Naive thymus-derived CD8-positive, alpha-beta T cell (primary cell): ENCODE measurements at regions not wholly inside any gene's neighbourhood (a gene's known extent, or its start where the extent isn't known, plus 50 kb on each side); places are given as distances from the start of the nearest gene placed in this dataset.
"Not testable (repeated sequence)": the region's sequence is repeated elsewhere in the genome, so short reads cannot be mapped to it uniquely, and the experiment has no call there.

Source experiments
- ATAC-seq, 2 donors: fragments of 150-1000 bp; cut with Tn5 transposase in 1 of 2; sonication (Bioruptor Pico), chemical (Tn5 transposase) in 1 of 2; 1 replicate in 1 of 2; 2 replicates in 1 of 2; pipeline ENCODE4 v1.10.0; 2021; ENCODE audit warnings: mild to moderate bottlenecking in 2 of 2, moderate library complexity in 2 of 2
- POLR2A ChIA-PET: fragments of 350-600 bp; sonication (Branson Sonifier 250); formaldehyde crosslinking; loops from one replicate; lab custom pipeline; 2021; ENCODE audit warnings: antibody characterized with exemption; lab: Charles Lee
- DNase-seq, 10 donors: peaks; one replicate each; pipeline versions ENCODE4 v3.0.0 to v3.0.0-alpha.2; 2020 to 2022
- H3K27ac Mint-ChIP-seq, 10 donors: one replicate each; pipeline ENCODE4 v1.8.0; 2020 to 2022; ENCODE audit warnings: mild to moderate bottlenecking in 10 of 10, mixed read lengths in 10 of 10, moderate library complexity in 4 of 10, inconsistent platforms in 1 of 10
- H3K27me3 Mint-ChIP-seq, 5 donors: one replicate each; pipeline ENCODE4 v1.8.0; 2021 to 2022; ENCODE audit warnings: mixed read lengths in 5 of 5
- H3K36me3 Mint-ChIP-seq, 3 donors: one replicate each; pipeline ENCODE4 v1.8.0; 2020 to 2022; ENCODE audit warnings: mixed read lengths in 3 of 3, mild to moderate bottlenecking in 2 of 3, inconsistent platforms in 1 of 3
- H3K4me1 Mint-ChIP-seq, 4 donors: one replicate each; pipeline ENCODE4 v1.8.0; 2021 to 2022; ENCODE audit warnings: mixed read lengths in 4 of 4
- H3K4me3 Mint-ChIP-seq, 10 donors: one replicate each; pipeline ENCODE4 v1.8.0; 2020 to 2022; ENCODE audit warnings: mild to moderate bottlenecking in 10 of 10, mixed read lengths in 10 of 10, moderate library complexity in 6 of 10, inconsistent platforms in 1 of 10
- H3K9me3 Mint-ChIP-seq, 9 donors: one replicate each; pipeline ENCODE4 v1.8.0; 2020 to 2022; ENCODE audit warnings: mixed read lengths in 9 of 9, mild to moderate bottlenecking in 3 of 9, inconsistent platforms in 1 of 9, moderate library complexity in 1 of 9

- no peak for DNase-seq
- H3K9me3 Mint-ChIP-seq: peaks cover 0 to 31% (median 9%) of the 10 kb centered on the region in 9 donors
- no peaks in the 10 kb centered on the region for H3K27me3 Mint-ChIP-seq
These were observed 759.5 kb downstream of the GRXCR1 start for GRCh38 chr4:43651991-43652390.

GRCh38 chr4:43659547-43659946 is 767.0 kb downstream of the GRXCR1 start:
- DNase-seq, ATAC-seq, H3K27me3 Mint-ChIP-seq, H3K36me3 Mint-ChIP-seq, POLR2A ChIA-PET, H3K4me1 Mint-ChIP-seq, H3K4me3 Mint-ChIP-seq, H3K27ac Mint-ChIP-seq: not testable (repeated sequence)
- H3K9me3 Mint-ChIP-seq: peaks cover 0 to 28% (median 9%) of the 10 kb centered on the region in 9 donors

More at GRCh38 chr4:43651991-43652390, 759.5 kb downstream of the GRXCR1 start:
- H3K4me1 Mint-ChIP-seq: no peaks in the 10 kb centered on the region
- ATAC-seq: no peak
- no peaks in the 10 kb centered on the region for H3K36me3 Mint-ChIP-seq
- POLR2A ChIA-PET: no interaction called here
- H3K4me3 Mint-ChIP-seq: no peak overlapping the region
- H3K27ac Mint-ChIP-seq: no peak overlapping the region

GRCh38 chr4:43672265-43672885 is 776.2 kb downstream of the KCTD8 start:
- POLR2A ChIA-PET, ATAC-seq, H3K27me3 Mint-ChIP-seq, H3K4me1 Mint-ChIP-seq, DNase-seq, H3K36me3 Mint-ChIP-seq, H3K4me3 Mint-ChIP-seq, H3K27ac Mint-ChIP-seq: not testable (repeated sequence)
- H3K9me3 Mint-ChIP-seq: peaks cover 3 to 25% (median 8%) of the 10 kb centered on the region in 9 donors

DNA sequence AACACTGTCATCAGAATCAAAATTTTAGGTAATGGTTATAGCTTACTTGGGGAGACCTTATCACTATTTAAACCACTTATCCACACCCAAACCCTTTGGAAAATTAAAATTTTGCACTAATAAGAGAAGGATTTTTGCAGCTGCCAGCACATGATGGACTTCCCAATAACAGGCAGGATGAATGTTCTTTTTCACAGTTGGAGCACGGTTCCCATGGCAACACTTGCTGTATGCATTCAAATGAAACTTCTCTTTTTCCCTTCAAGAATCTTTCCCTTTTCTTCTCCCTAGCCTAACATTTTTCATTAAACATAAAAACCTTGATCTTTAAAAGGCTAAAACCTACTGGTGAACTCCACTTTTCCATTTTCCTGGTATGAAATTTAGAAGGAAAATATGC is 768.2 kb downstream of the KCTD8 start:
- no peak for ATAC-seq
- no peaks in the 10 kb centered on the region for H3K27me3 Mint-ChIP-seq
- H3K27ac Mint-ChIP-seq: no peak overlapping the region
- no peak for DNase-seq
- H3K4me1 Mint-ChIP-seq: no peaks in the 10 kb centered on the region
- peaks cover 0 to 4% (median 0%) of the 10 kb centered on the region in 3 donors for H3K36me3 Mint-ChIP-seq
- H3K4me3 Mint-ChIP-seq: no peak overlapping the region
- peaks cover 0 to 22% (median 10%) of the 10 kb centered on the region in 9 donors for H3K9me3 Mint-ChIP-seq
- POLR2A ChIA-PET: no interaction called here

- Mint-ChIP-seq H3K4me3 (no peak overlapping the region), H3K27ac (no peak overlapping the region), H3K36me3 (peaks cover 0 to 4% (median 0%) of the 10 kb centered on the region in 3 donors), H3K9me3 (peaks cover 0 to 26% (median 6%) of the 10 kb centered on the region in 9 donors), H3K4me1 (no peaks in the 10 kb centered on the region), H3K27me3 (no peaks in the 10 kb centered on the region)
- no peak for DNase-seq
- POLR2A ChIA-PET: no interaction called here
- no peak for ATAC-seq
These were observed 766.1 kb downstream of the KCTD8 start for GRCh38 chr4:43682551-43682950.

DNA sequence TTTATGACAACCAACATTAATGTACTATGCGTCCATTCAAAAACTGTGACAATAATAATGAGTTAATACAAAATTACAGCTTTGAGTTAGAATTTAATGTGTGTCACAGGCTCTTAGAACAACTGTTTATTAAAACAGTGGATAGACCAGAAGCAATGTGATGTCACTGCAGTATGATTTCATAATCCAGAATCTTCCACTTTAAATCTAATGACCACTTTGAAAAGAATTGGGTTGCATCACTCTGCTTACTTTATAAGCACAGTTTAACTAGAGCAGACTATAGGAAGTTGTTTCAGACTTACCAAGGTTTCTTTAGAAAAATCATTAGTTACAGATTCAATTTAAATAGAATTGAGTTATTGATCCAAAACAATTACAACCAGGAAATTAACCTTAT is 758.5 kb downstream of the KCTD8 start:
- peaks cover 2 to 26% (median 11%) of the 10 kb centered on the region in 9 donors for H3K9me3 Mint-ChIP-seq
- no peaks in the 10 kb centered on the region for H3K27me3 Mint-ChIP-seq
- H3K36me3 Mint-ChIP-seq: no peaks in the 10 kb centered on the region
- H3K4me1 Mint-ChIP-seq: no peaks in the 10 kb centered on the region
- no peak overlapping the region for H3K27ac Mint-ChIP-seq
- POLR2A ChIA-PET: no interaction called here
- DNase-seq: no peak
- ATAC-seq: no peak
- no peak overlapping the region for H3K4me3 Mint-ChIP-seq

- DNase-seq (no peak), ATAC-seq (no peak)
- no peaks in the 10 kb centered on the region for H3K36me3 Mint-ChIP-seq
- no peak overlapping the region for H3K4me3 Mint-ChIP-seq
- peaks cover 8 to 33% (median 19%) of the 10 kb centered on the region in 9 donors for H3K9me3 Mint-ChIP-seq
- no peaks in the 10 kb centered on the region for H3K4me1 Mint-ChIP-seq
- POLR2A ChIA-PET: no interaction called here
- H3K27me3 Mint-ChIP-seq: no peaks in the 10 kb centered on the region
- H3K27ac Mint-ChIP-seq: no peak overlapping the region
These were observed 754.7 kb downstream of the KCTD8 start for GRCh38 chr4:43693876-43694275.

DNA sequence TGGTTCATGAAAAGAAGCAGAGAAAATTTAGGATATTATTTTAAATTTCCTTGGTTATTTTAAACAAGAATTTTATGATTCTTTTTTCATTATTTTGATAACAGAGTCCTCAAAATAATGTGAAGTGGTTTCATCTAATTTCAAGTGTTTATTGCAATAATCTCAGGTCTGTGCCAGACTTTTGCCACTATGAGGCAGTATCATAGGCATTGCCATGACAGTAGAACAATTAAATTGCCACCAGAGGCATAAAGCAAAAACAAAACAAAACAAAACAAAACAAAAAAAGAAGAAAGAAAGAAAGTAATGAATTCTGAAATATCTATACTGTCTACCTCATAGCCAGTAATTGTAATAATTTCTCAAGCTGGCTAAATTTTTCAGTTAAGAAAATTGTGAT is 739.2 kb downstream of the KCTD8 start:
- POLR2A ChIA-PET: no interaction called here
- Mint-ChIP-seq H3K4me1 (no peaks in the 10 kb centered on the region), H3K4me3 (no peak overlapping the region), H3K9me3 (peaks cover 2 to 40% (median 14%) of the 10 kb centered on the region in 9 donors), H3K27me3 (no peaks in the 10 kb centered on the region), H3K36me3 (peaks cover 0 to 5% (median 0%) of the 10 kb centered on the region in 3 donors), H3K27ac (no peak overlapping the region)
- no peak for ATAC-seq
- no peak for DNase-seq

GRCh38 chr4:43716721-43717395 is 731.8 kb downstream of the KCTD8 start:
- Mint-ChIP-seq H3K27me3 (no peaks in the 10 kb centered on the region), H3K4me3 (no peak overlapping the region), H3K36me3 (no peaks in the 10 kb centered on the region), H3K4me1 (no peaks in the 10 kb centered on the region), H3K27ac (no peak overlapping the region), H3K9me3 (peaks cover 0 to 15% (median 3%) of the 10 kb centered on the region in 9 donors)
- POLR2A ChIA-PET: no interaction called here
- ATAC-seq: no peak
- DNase-seq: no peak

GRCh38 chr4:43718369-43718768 is 730.2 kb downstream of the KCTD8 start:
- Mint-ChIP-seq H3K27ac (no peak overlapping the region), H3K9me3 (peaks cover 0 to 7% (median 1%) of the 10 kb centered on the region in 9 donors), H3K36me3 (no peaks in the 10 kb centered on the region), H3K4me1 (no peaks in the 10 kb centered on the region), H3K4me3 (no peak overlapping the region), H3K27me3 (no peaks in the 10 kb centered on the region)
- POLR2A ChIA-PET: no interaction called here
- no peak for ATAC-seq
- no peak for DNase-seq

GRCh38 chr4:43732829-43733426 is 715.7 kb downstream of the KCTD8 start:
- H3K27me3 Mint-ChIP-seq: no peaks in the 10 kb centered on the region
- no peaks in the 10 kb centered on the region for H3K4me1 Mint-ChIP-seq
- POLR2A ChIA-PET: no interaction called here
- peaks cover 4 to 42% (median 14%) of the 10 kb centered on the region in 9 donors for H3K9me3 Mint-ChIP-seq
- no peaks in the 10 kb centered on the region for H3K36me3 Mint-ChIP-seq
- DNase-seq (no peak), ATAC-seq (no peak)
- H3K4me3 Mint-ChIP-seq: no peak overlapping the region
- no peak overlapping the region for H3K27ac Mint-ChIP-seq

GRCh38 chr4:43742083-43742482 is 706.5 kb downstream of the KCTD8 start:
- POLR2A ChIA-PET: no interaction called here
- peaks cover 0 to 26% (median 6%) of the 10 kb centered on the region in 9 donors for H3K9me3 Mint-ChIP-seq
- no peak for DNase-seq
- no peak overlapping the region for H3K4me3 Mint-ChIP-seq
- peaks cover 0 to 4% (median 0%) of the 10 kb centered on the region in 3 donors for H3K36me3 Mint-ChIP-seq
- H3K27me3 Mint-ChIP-seq: no peaks in the 10 kb centered on the region
- H3K4me1 Mint-ChIP-seq: no peaks in the 10 kb centered on the region
- no peak for ATAC-seq
- no peak overlapping the region for H3K27ac Mint-ChIP-seq

- no peak overlapping the region for H3K27ac Mint-ChIP-seq
- H3K9me3 Mint-ChIP-seq: peaks cover 0 to 19% (median 4%) of the 10 kb centered on the region in 9 donors
- DNase-seq (no peak), ATAC-seq (no peak)
- POLR2A ChIA-PET: no interaction called here
- H3K4me3 Mint-ChIP-seq: no peak overlapping the region
- no peaks in the 10 kb centered on the region for H3K27me3 Mint-ChIP-seq
- no peaks in the 10 kb centered on the region for H3K4me1 Mint-ChIP-seq
- no peaks in the 10 kb centered on the region for H3K36me3 Mint-ChIP-seq
These were observed 694.0 kb downstream of the KCTD8 start for GRCh38 chr4:43754566-43754965.
